Naive thymus-derived CD8-positive, alpha-beta T cell (primary cell): ENCODE measurements at regions not wholly inside any gene's neighbourhood (a gene's known extent, or its start where the extent isn't known, plus 50 kb on each side); places are given as distances from the start of the nearest gene placed in this dataset.
A peak's percentile ranks its signal among the peaks of the same experiment; 100 is the strongest.

Experiments
- ATAC-seq, 2 donors: fragments of 150-1000 bp; cut with Tn5 transposase in 1 of 2; sonication (Bioruptor Pico), chemical (Tn5 transposase) in 1 of 2; 1 replicate in 1 of 2; 2 replicates in 1 of 2; pipeline ENCODE4 v1.10.0; 2021; ENCODE audit warnings: mild to moderate bottlenecking in 2 of 2, moderate library complexity in 2 of 2
- POLR2A ChIA-PET: fragments of 350-600 bp; sonication (Branson Sonifier 250); formaldehyde crosslinking; loops from one replicate; lab custom pipeline; 2021; ENCODE audit warnings: antibody characterized with exemption; lab: Charles Lee
- DNase-seq, 10 donors: peaks; one replicate each; pipeline versions ENCODE4 v3.0.0 to v3.0.0-alpha.2; 2020 to 2022
- H3K27ac Mint-ChIP-seq, 10 donors: one replicate each; pipeline ENCODE4 v1.8.0; 2020 to 2022; ENCODE audit warnings: mild to moderate bottlenecking in 10 of 10, mixed read lengths in 10 of 10, moderate library complexity in 4 of 10, inconsistent platforms in 1 of 10
- H3K27me3 Mint-ChIP-seq, 5 donors: one replicate each; pipeline ENCODE4 v1.8.0; 2021 to 2022; ENCODE audit warnings: mixed read lengths in 5 of 5
- H3K36me3 Mint-ChIP-seq, 3 donors: one replicate each; pipeline ENCODE4 v1.8.0; 2020 to 2022; ENCODE audit warnings: mixed read lengths in 3 of 3, mild to moderate bottlenecking in 2 of 3, inconsistent platforms in 1 of 3
- H3K4me1 Mint-ChIP-seq, 4 donors: one replicate each; pipeline ENCODE4 v1.8.0; 2021 to 2022; ENCODE audit warnings: mixed read lengths in 4 of 4
- H3K4me3 Mint-ChIP-seq, 10 donors: one replicate each; pipeline ENCODE4 v1.8.0; 2020 to 2022; ENCODE audit warnings: mild to moderate bottlenecking in 10 of 10, mixed read lengths in 10 of 10, moderate library complexity in 6 of 10, inconsistent platforms in 1 of 10
- H3K9me3 Mint-ChIP-seq, 9 donors: one replicate each; pipeline ENCODE4 v1.8.0; 2020 to 2022; ENCODE audit warnings: mixed read lengths in 9 of 9, mild to moderate bottlenecking in 3 of 9, inconsistent platforms in 1 of 9, moderate library complexity in 1 of 9

GRCh38 chr16:11401161-11402050 lies 56.1 kb downstream of the RMI2 start:
- Mint-ChIP-seq H3K4me1 (peaks cover 0 to 5% (median 0%) of the 10 kb centered on the region in 4 donors), H3K27me3 (no peaks in the 10 kb centered on the region), H3K27ac (no peak overlapping the region), H3K4me3 (no peak overlapping the region), H3K36me3 (no peaks in the 10 kb centered on the region), H3K9me3 (no peaks in the 10 kb centered on the region)
- POLR2A ChIA-PET: no interaction called here
- DNase-seq (peak in 1 of 10 donors; percentile 52), ATAC-seq (no peak)

GRCh38 chr16:11402051-11402744 lies 56.9 kb downstream of the RMI2 start:
- H3K27me3 Mint-ChIP-seq: no peaks in the 10 kb centered on the region
- POLR2A ChIA-PET: interaction anchor here (0.5 kb wide), 1 partner anchor 1038 kb away, joined by 6 read pairs; no protein-coding TSS in a partner anchor
- H3K9me3 Mint-ChIP-seq: no peaks in the 10 kb centered on the region
- no peaks in the 10 kb centered on the region for H3K4me1 Mint-ChIP-seq
- H3K4me3 Mint-ChIP-seq: no peak overlapping the region
- no peak for ATAC-seq
- no peak for DNase-seq
- no peaks in the 10 kb centered on the region for H3K36me3 Mint-ChIP-seq
- H3K27ac Mint-ChIP-seq: no peak overlapping the region

- H3K9me3 Mint-ChIP-seq: no peaks in the 10 kb centered on the region
- peaks cover 0 to 2% (median 0%) of the 10 kb centered on the region in 4 donors for H3K4me1 Mint-ChIP-seq
- H3K27me3 Mint-ChIP-seq: no peaks in the 10 kb centered on the region
- H3K36me3 Mint-ChIP-seq: no peaks in the 10 kb centered on the region
- ATAC-seq (no peak), DNase-seq (no peak)
- POLR2A ChIA-PET: no interaction called here
- H3K27ac Mint-ChIP-seq: no peak overlapping the region
- H3K4me3 Mint-ChIP-seq: no peak overlapping the region
Observed at GRCh38 chr16:11402745-11403533, 57.7 kb downstream of the RMI2 start.

GRCh38 chr16:11403534-11403795 lies 58.2 kb downstream of the RMI2 start:
- Mint-ChIP-seq H3K27ac (peak overlapping the region in 2 of 10 donors; percentile 13 to 91), H3K27me3 (no peaks in the 10 kb centered on the region), H3K9me3 (no peaks in the 10 kb centered on the region), H3K36me3 (no peaks in the 10 kb centered on the region), H3K4me3 (no peak overlapping the region), H3K4me1 (peaks cover 0 to 2% (median 0%) of the 10 kb centered on the region in 4 donors)
- POLR2A ChIA-PET: no interaction called here
- no peak for DNase-seq
- ATAC-seq: no peak

GRCh38 chr16:11403920-11404319 lies 58.7 kb downstream of the RMI2 start:
- POLR2A ChIA-PET: no interaction called here
- H3K4me3 Mint-ChIP-seq: no peak overlapping the region
- peak overlapping the region in 2 of 10 donors; percentile 62 to 91 for H3K27ac Mint-ChIP-seq
- no peaks in the 10 kb centered on the region for H3K36me3 Mint-ChIP-seq
- H3K27me3 Mint-ChIP-seq: no peaks in the 10 kb centered on the region
- no peaks in the 10 kb centered on the region for H3K9me3 Mint-ChIP-seq
- ATAC-seq: no peak
- H3K4me1 Mint-ChIP-seq: peaks cover 0 to 2% (median 0%) of the 10 kb centered on the region in 4 donors
- no peak for DNase-seq

GRCh38 chr16:11404603-11405002 lies 59.3 kb downstream of the RMI2 start:
- no peak for DNase-seq
- no peak overlapping the region for H3K4me3 Mint-ChIP-seq
- peak overlapping the region in 1 of 10 donors; percentile 91 for H3K27ac Mint-ChIP-seq
- ATAC-seq: no peak
- POLR2A ChIA-PET: no interaction called here
- H3K27me3 Mint-ChIP-seq: no peaks in the 10 kb centered on the region
- H3K4me1 Mint-ChIP-seq: peaks cover 0 to 2% (median 0%) of the 10 kb centered on the region in 4 donors
- no peaks in the 10 kb centered on the region for H3K36me3 Mint-ChIP-seq
- no peaks in the 10 kb centered on the region for H3K9me3 Mint-ChIP-seq

GRCh38 chr16:11405331-11406176 lies 60.3 kb downstream of the RMI2 start:
- H3K27ac Mint-ChIP-seq: peak overlapping the region in 1 of 10 donors; percentile 7
- no peaks in the 10 kb centered on the region for H3K27me3 Mint-ChIP-seq
- H3K36me3 Mint-ChIP-seq: no peaks in the 10 kb centered on the region
- ATAC-seq: peak in 1 of 2 donors; percentile 32
- peak in 7 of 10 donors; percentile 12 to 45 (median 33) for DNase-seq
- H3K4me3 Mint-ChIP-seq: no peak overlapping the region
- POLR2A ChIA-PET: no interaction called here
- peaks cover 0 to 2% (median 0%) of the 10 kb centered on the region in 4 donors for H3K4me1 Mint-ChIP-seq
- no peaks in the 10 kb centered on the region for H3K9me3 Mint-ChIP-seq

- Mint-ChIP-seq H3K9me3 (no peaks in the 10 kb centered on the region), H3K27ac (no peak overlapping the region), H3K4me3 (no peak overlapping the region), H3K36me3 (no peaks in the 10 kb centered on the region), H3K4me1 (peaks cover 0 to 2% (median 0%) of the 10 kb centered on the region in 4 donors), H3K27me3 (no peaks in the 10 kb centered on the region)
- DNase-seq (no peak), ATAC-seq (no peak)
- POLR2A ChIA-PET: interaction anchor here (0.6 kb wide), 1 partner anchor 213 kb away, joined by 4 read pairs; no protein-coding TSS in a partner anchor
Observed at GRCh38 chr16:11406177-11406560, 60.9 kb downstream of the RMI2 start.

- Mint-ChIP-seq H3K36me3 (no peaks in the 10 kb centered on the region), H3K9me3 (no peaks in the 10 kb centered on the region), H3K4me3 (no peak overlapping the region), H3K4me1 (peaks cover 0 to 2% (median 0%) of the 10 kb centered on the region in 4 donors), H3K27ac (peak overlapping the region in 4 of 10 donors; percentile 4 to 58 (median 30)), H3K27me3 (no peaks in the 10 kb centered on the region)
- DNase-seq (peak; percentile 36 to 77 (median 64)), ATAC-seq (peak; percentile 81)
- POLR2A ChIA-PET: no interaction called here
Observed at GRCh38 chr16:11407047-11407982, 62.1 kb downstream of the RMI2 start.

GRCh38 chr16:11408216-11408615 lies 63.0 kb downstream of the RMI2 start:
- Mint-ChIP-seq H3K9me3 (no peaks in the 10 kb centered on the region), H3K27me3 (no peaks in the 10 kb centered on the region), H3K4me3 (no peak overlapping the region), H3K4me1 (peaks cover 0 to 2% (median 0%) of the 10 kb centered on the region in 4 donors), H3K36me3 (no peaks in the 10 kb centered on the region), H3K27ac (peak overlapping the region in 1 of 10 donors; percentile 7)
- ATAC-seq (no peak), DNase-seq (no peak)
- POLR2A ChIA-PET: no interaction called here

- H3K27ac Mint-ChIP-seq: no peak overlapping the region
- no peak for DNase-seq
- peaks cover 0 to 2% (median 0%) of the 10 kb centered on the region in 4 donors for H3K4me1 Mint-ChIP-seq
- POLR2A ChIA-PET: no interaction called here
- no peaks in the 10 kb centered on the region for H3K9me3 Mint-ChIP-seq
- H3K27me3 Mint-ChIP-seq: no peaks in the 10 kb centered on the region
- no peak for ATAC-seq
- no peaks in the 10 kb centered on the region for H3K36me3 Mint-ChIP-seq
- H3K4me3 Mint-ChIP-seq: no peak overlapping the region
Observed at GRCh38 chr16:11409398-11409797, 64.1 kb downstream of the RMI2 start.
